ENCODE measurements at regions not wholly inside any gene's neighbourhood (a gene's known extent, or its start where the extent isn't known, plus 50 kb on each side); places are given as distances from the start of the nearest gene placed in this dataset.

DNA sequence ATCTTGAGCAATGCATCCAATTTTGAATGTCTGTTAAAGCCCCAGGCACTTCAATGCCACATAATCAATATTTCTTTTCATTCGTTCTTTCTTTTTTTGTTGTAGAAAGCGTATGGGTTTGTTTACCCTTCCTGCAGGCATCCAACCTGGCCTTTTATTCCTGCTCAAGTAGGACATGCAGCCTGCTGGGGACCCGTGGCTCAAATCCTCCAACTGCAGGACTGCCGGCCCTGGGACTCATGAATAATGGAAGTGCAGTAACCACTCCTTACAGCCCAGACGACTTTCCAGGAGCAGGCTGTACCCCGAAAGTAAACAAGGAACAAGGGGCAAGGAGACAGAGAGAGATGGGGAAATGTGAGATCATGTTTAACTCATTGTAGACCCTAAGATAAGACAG is 126.4 kb downstream of the SALL1 start:
- no peak overlapping the region for H3K27ac Mint-ChIP-seq
- no peaks in the 10 kb centered on the region for H3K9me3 Mint-ChIP-seq
- no peak overlapping the region for H3K4me3 Mint-ChIP-seq
- no peaks in the 10 kb centered on the region for H3K4me1 Mint-ChIP-seq
- no peaks in the 10 kb centered on the region for H3K27me3 Mint-ChIP-seq
- intact Hi-C loops (cut with micrococcal nuclease): no loop called here
- DNase-seq: no peak
- H3K36me3 Mint-ChIP-seq (ENCODE audit: low read depth): no peaks in the 10 kb centered on the region

DNA sequence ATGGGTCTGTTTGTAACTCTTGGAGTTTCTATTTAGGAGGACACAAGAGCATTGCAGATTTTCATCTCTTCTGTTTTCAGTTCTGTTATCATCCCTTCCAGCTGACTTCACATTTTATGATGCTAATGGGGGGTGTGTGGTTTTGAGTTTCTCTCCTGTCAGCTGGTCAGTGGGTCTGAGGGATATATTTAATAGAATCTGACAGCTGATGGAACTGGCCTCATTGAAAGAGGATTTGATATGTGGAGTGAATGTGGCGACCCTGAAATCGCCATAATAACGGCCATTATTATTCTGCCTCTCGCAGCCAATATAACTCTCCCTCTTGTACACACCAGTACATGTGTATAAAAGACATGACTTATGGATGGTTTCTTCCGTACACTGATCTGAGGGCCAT is 128.1 kb downstream of the SALL1 start:
- no peak for DNase-seq
- Mint-ChIP-seq H3K4me3 (no peak overlapping the region), H3K9me3 (no peaks in the 10 kb centered on the region), H3K36me3 (ENCODE audit: low read depth) (no peaks in the 10 kb centered on the region), H3K27me3 (no peaks in the 10 kb centered on the region), H3K27ac (no peak overlapping the region), H3K4me1 (no peaks in the 10 kb centered on the region)
- intact Hi-C loops (cut with micrococcal nuclease): no loop called here

GRCh38 chr16:51019617-51020016 is 131.5 kb downstream of the SALL1 start:
- no peak for DNase-seq
- no peak overlapping the region for H3K4me3 Mint-ChIP-seq
- H3K9me3 Mint-ChIP-seq: no peaks in the 10 kb centered on the region
- H3K4me1 Mint-ChIP-seq: no peaks in the 10 kb centered on the region
- no peak overlapping the region for H3K27ac Mint-ChIP-seq
- H3K27me3 Mint-ChIP-seq: no peaks in the 10 kb centered on the region
- H3K36me3 Mint-ChIP-seq (ENCODE audit: low read depth): no peaks in the 10 kb centered on the region
- intact Hi-C loops (cut with micrococcal nuclease): no loop called here

DNA sequence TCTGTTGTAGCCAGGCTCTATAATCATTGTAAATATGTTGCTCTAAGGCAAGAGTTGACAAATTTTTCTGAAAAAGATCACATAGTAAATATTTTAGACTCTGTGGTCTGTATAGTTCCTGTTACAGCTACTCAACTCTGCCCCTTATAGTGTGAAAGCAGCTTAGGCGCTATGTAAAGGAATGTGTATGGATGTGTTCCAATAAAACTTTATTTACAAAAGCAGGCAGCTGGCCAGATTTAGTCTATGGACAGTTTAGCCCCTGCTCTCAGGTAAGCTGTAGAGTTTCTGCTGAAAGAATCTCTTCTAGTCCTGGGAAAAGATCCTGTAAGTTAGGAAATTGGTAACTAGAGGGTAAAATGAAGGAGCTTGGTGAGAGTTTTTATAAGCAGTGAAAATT is 133.1 kb downstream of the SALL1 start:
- H3K36me3 Mint-ChIP-seq (ENCODE audit: low read depth): no peaks in the 10 kb centered on the region
- no peaks in the 10 kb centered on the region for H3K27me3 Mint-ChIP-seq
- no peaks in the 10 kb centered on the region for H3K9me3 Mint-ChIP-seq
- no peak for DNase-seq
- intact Hi-C loops (cut with micrococcal nuclease): no loop called here
- H3K4me3 Mint-ChIP-seq: no peak overlapping the region
- H3K27ac Mint-ChIP-seq: no peak overlapping the region
- no peaks in the 10 kb centered on the region for H3K4me1 Mint-ChIP-seq

DNA sequence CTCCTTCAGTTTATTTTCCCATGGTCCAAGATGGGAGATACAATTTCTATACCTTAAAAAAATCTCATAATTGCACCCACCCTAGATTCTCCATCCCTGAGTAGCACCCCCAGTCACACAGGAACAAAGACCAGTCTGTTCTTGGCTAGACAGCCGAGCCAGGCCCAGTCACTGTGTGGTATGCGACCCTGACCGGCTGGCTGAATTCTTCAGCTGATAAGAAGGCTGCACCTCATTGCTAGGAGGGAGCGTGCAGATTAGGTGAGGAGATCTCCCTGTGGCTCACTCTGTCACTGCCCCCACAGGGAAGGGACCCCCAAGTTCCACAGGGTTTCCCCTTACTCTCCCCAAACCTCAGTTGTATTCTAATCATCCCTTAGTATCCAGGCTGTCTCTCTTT is 138.7 kb downstream of the SALL1 start:
- no peak for DNase-seq
- intact Hi-C loops (cut with micrococcal nuclease): no loop called here
- no peak overlapping the region for H3K4me3 Mint-ChIP-seq
- H3K27me3 Mint-ChIP-seq: no peaks in the 10 kb centered on the region
- no peak overlapping the region for H3K27ac Mint-ChIP-seq
- H3K4me1 Mint-ChIP-seq: no peaks in the 10 kb centered on the region
- H3K36me3 Mint-ChIP-seq (ENCODE audit: low read depth): no peaks in the 10 kb centered on the region
- H3K9me3 Mint-ChIP-seq: peaks cover 4% of the 10 kb centered on the region

DNA sequence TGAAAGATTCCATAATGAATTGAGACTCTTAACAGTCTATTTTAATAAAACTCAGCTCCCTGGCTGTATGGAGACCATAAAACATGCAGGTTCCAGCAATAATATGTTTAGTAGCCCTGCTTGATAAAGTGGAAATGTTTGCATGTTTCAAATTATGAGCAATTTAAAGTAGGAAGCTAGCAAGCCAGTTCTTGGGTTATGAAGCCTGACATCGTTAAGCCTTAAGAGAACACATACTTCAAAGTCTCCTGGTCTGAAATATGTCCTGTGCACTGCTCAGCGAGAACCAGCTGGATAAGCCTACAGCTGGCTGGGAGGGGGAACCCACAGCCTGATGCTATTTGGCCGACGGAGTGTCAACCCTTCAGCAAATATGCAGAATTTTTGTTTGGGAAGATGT is 140.3 kb downstream of the SALL1 start:
- Mint-ChIP-seq H3K36me3 (ENCODE audit: low read depth) (no peaks in the 10 kb centered on the region), H3K9me3 (peaks cover 4% of the 10 kb centered on the region), H3K4me3 (no peak overlapping the region), H3K27ac (no peak overlapping the region), H3K27me3 (no peaks in the 10 kb centered on the region), H3K4me1 (no peaks in the 10 kb centered on the region)
- intact Hi-C loops (cut with micrococcal nuclease): no loop called here
- DNase-seq: no peak

GRCh38 chr16:51009813-51010212 is 141.3 kb downstream of the SALL1 start:
- peaks cover 4% of the 10 kb centered on the region for H3K9me3 Mint-ChIP-seq
- H3K4me1 Mint-ChIP-seq: no peaks in the 10 kb centered on the region

GRCh38 chr16:51009359-51009758 is 141.7 kb downstream of the SALL1 start:
- H3K4me3 Mint-ChIP-seq: no peak overlapping the region
- H3K27ac Mint-ChIP-seq: no peak overlapping the region
- H3K9me3 Mint-ChIP-seq: peaks cover 4% of the 10 kb centered on the region
- no peaks in the 10 kb centered on the region for H3K36me3 Mint-ChIP-seq (ENCODE audit: low read depth)
- no peaks in the 10 kb centered on the region for H3K4me1 Mint-ChIP-seq
- no peak for DNase-seq
- intact Hi-C loops (cut with micrococcal nuclease): no loop called here
- H3K27me3 Mint-ChIP-seq: no peaks in the 10 kb centered on the region

More at GRCh38 chr16:51009813-51010212, 141.3 kb downstream of the SALL1 start:
- no peaks in the 10 kb centered on the region for H3K27me3 Mint-ChIP-seq
- H3K4me3 Mint-ChIP-seq: no peak overlapping the region
- intact Hi-C loops (cut with micrococcal nuclease): no loop called here
- no peaks in the 10 kb centered on the region for H3K36me3 Mint-ChIP-seq (ENCODE audit: low read depth)
- H3K27ac Mint-ChIP-seq: no peak overlapping the region
- DNase-seq: no peak

DNA sequence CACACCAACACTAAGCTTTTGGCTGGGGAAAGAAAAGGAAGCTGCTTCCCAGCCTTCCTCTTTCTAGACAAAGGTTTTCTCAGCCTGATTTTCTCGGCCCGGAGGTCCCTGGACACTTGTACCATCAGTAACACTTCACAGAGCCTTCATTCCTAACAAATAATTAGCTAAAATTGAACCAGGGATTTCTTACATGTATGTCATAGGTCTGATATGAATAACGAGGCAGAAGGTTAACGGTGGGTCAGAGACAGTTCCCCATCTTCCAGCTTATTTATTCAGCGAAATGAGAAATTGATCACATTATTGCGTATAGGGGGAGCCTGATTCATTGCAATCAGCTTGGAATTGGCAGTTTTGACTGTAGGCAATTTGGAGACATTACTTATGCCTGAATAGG is 142.5 kb downstream of the SALL1 start:
- H3K4me3 Mint-ChIP-seq: no peak overlapping the region
- DNase-seq: no peak
- peaks cover 4% of the 10 kb centered on the region for H3K9me3 Mint-ChIP-seq
- intact Hi-C loops (cut with micrococcal nuclease): no loop called here
- no peaks in the 10 kb centered on the region for H3K4me1 Mint-ChIP-seq
- no peaks in the 10 kb centered on the region for H3K36me3 Mint-ChIP-seq (ENCODE audit: low read depth)
- H3K27ac Mint-ChIP-seq: no peak overlapping the region
- no peaks in the 10 kb centered on the region for H3K27me3 Mint-ChIP-seq

DNA sequence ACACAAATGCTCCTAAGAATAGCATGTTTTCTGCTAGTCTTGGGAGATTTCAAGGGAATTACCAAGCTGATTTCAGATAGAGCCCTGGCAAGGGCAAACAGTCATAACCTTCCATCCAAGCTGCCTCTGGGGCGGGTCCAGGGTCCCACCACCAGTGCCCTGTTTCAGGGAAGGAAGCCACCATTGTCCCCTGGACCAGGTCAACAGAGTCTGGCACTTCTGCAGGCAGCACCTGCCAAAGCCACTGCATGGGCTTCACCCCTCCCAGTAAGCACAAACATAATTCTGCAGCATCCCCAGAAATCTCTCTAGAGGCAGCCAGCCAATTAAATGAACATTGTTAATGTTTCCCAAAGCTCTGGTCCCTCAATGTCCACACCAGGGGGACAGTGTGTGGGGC is 143.0 kb downstream of the SALL1 start:
- peaks cover 4% of the 10 kb centered on the region for H3K9me3 Mint-ChIP-seq
- H3K27ac Mint-ChIP-seq: no peak overlapping the region
- no peak for DNase-seq
- no peaks in the 10 kb centered on the region for H3K36me3 Mint-ChIP-seq (ENCODE audit: low read depth)
- no peaks in the 10 kb centered on the region for H3K27me3 Mint-ChIP-seq
- intact Hi-C loops (cut with micrococcal nuclease): no loop called here
- H3K4me3 Mint-ChIP-seq: no peak overlapping the region
- no peaks in the 10 kb centered on the region for H3K4me1 Mint-ChIP-seq

DNA sequence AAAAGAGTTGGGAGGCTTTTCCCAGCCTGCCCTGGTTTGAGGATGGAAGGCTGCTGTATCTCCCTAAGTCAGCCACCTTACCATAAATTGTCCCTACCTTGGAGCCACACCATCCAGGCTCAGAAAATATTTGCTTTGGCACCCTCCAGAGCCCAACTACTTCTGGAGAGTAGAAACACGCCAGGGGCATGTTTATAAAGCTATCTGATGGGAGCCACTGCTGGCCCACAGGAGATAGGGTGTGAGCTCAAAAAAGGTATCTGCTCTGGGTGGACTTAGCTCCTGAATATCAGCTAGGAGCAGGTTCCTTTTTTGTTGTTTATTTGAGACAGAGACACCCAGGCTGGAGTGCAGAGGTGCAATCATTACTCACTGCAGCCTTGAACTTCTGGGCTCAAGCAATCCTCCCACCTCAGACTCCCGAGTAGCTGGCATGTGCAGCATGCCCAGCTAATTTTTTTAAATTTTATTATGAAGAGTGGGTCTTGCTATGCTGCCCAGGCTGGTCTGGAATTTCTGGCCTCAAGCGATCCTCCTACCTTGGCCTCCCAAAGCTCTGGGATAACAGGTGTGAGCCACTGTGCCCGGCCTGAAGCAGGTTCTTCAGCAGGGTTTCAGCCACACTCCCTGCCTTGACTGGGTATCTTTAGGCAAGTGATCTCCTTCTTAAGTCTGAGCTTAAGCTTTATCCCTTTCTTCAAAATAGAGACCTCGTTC is 147.1 kb downstream of the SALL1 start:
- Mint-ChIP-seq H3K36me3 (ENCODE audit: low read depth) (no peaks in the 10 kb centered on the region), H3K27me3 (no peaks in the 10 kb centered on the region), H3K4me1 (no peaks in the 10 kb centered on the region)

GRCh38 chr16:51002881-51003490 is 148.1 kb downstream of the SALL1 start:
- Mint-ChIP-seq H3K4me1 (no peaks in the 10 kb centered on the region), H3K27ac (no peak overlapping the region), H3K36me3 (ENCODE audit: low read depth) (no peaks in the 10 kb centered on the region), H3K27me3 (no peaks in the 10 kb centered on the region), H3K4me3 (no peak overlapping the region), H3K9me3 (peaks cover 4% of the 10 kb centered on the region)
- intact Hi-C loops (cut with micrococcal nuclease): no loop called here
- DNase-seq: no peak

More for the DNA sequence above, 147.1 kb downstream of the SALL1 start:
- intact Hi-C loops (cut with micrococcal nuclease): no loop called here
- no peak for DNase-seq
- no peak overlapping the region for H3K4me3 Mint-ChIP-seq
- H3K9me3 Mint-ChIP-seq: peaks cover 4% of the 10 kb centered on the region
- no peak overlapping the region for H3K27ac Mint-ChIP-seq

DNA sequence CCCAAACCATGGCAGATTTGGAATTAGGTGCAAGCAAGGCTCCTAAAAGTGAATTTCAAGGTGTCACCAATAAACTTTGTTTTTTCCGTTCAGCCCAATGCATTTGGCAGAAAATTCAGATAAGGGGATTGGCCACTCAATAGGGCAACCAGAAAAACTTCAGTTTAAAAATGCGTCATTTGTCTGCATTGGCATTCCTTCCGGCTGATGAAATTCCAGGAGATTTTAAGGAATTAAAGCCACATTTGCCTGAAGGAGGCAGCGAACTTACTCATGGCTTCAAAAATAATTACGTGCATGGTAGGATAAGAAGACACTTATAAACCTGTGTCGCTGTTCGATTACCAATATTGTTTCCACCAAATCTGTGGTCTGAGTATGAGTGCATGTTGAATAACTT is 151.9 kb downstream of the SALL1 start:
- H3K4me1 Mint-ChIP-seq: no peaks in the 10 kb centered on the region
- no peak overlapping the region for H3K4me3 Mint-ChIP-seq
- DNase-seq: no peak
- H3K9me3 Mint-ChIP-seq: no peaks in the 10 kb centered on the region
- H3K27ac Mint-ChIP-seq: no peak overlapping the region
- no peaks in the 10 kb centered on the region for H3K36me3 Mint-ChIP-seq (ENCODE audit: low read depth)
- H3K27me3 Mint-ChIP-seq: no peaks in the 10 kb centered on the region
- intact Hi-C loops (cut with micrococcal nuclease): no loop called here

DNA sequence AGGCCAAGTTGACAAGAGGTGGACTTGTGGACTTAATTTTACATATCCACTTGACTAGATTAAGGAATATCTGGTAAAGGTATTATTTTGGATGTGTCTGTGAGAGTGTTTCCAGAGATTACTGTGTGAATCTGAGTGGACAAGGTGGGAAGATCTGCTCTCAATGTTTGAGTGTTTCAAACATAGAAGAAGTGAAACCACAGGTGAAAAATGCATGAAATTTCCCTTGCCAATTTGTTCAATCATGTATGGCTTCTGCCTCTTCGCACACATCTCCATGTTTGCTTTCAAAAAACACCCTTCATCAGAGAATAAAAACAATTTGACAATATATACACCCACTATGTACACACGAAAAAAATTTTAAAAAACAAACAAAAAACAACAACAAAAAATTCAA is 152.7 kb downstream of the SALL1 start:
- H3K4me1 Mint-ChIP-seq: no peaks in the 10 kb centered on the region

GRCh38 chr16:50997679-50998078 is 153.4 kb downstream of the SALL1 start:
- Mint-ChIP-seq H3K27ac (no peak overlapping the region), H3K36me3 (ENCODE audit: low read depth) (no peaks in the 10 kb centered on the region)
- intact Hi-C loops (cut with micrococcal nuclease): no loop called here

More for the DNA sequence above, 152.7 kb downstream of the SALL1 start:
- intact Hi-C loops (cut with micrococcal nuclease): no loop called here
- Mint-ChIP-seq H3K27ac (no peak overlapping the region), H3K4me3 (no peak overlapping the region), H3K27me3 (no peaks in the 10 kb centered on the region), H3K36me3 (ENCODE audit: low read depth) (no peaks in the 10 kb centered on the region), H3K9me3 (no peaks in the 10 kb centered on the region)
- no peak for DNase-seq

More at GRCh38 chr16:50997679-50998078, 153.4 kb downstream of the SALL1 start:
- H3K4me3 Mint-ChIP-seq: no peak overlapping the region
- no peaks in the 10 kb centered on the region for H3K4me1 Mint-ChIP-seq
- no peaks in the 10 kb centered on the region for H3K9me3 Mint-ChIP-seq
- no peaks in the 10 kb centered on the region for H3K27me3 Mint-ChIP-seq
- DNase-seq: no peak
